ENCODE measurements at regions not wholly inside any gene's neighbourhood (a gene's known extent, or its start where the extent isn't known, plus 50 kb on each side); places are given as distances from the start of the nearest gene placed in this dataset.
"Not testable (repeated sequence)": the region's sequence is repeated elsewhere in the genome, so short reads cannot be mapped to it uniquely, and the experiment has no call there.

DNA sequence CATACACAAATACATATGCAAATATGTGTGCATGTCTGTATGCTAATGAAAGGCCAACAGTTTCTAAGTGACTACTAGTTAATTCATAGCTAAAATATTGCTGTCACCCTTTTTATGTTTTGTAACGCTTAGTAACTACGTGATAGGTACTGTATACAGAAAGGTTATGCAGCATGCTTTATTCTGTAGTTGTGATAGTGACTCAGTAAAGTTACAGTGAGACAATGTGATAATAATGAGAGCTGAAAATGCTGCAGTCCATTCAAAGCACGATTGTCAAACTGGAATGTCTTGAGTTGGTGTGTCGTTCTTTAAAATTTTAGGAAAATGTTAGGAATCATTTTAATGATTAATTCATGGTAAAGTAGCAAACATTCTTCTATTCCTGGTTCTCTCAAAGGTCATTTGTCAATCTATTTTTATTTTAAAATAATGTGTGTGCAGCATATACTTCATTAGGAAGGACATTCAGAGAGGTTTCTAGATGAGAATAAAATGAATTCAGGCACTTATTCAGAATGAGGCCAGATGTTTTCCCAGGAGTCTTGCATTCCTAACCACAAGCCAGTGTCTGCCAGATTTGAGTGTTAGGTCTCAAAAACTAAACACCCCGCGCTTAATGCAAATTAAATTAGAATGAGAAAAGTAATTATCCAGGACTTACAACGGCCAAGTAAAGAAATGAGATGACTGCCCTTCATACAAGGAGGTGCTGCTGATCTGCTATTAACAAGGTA is 408.8 kb upstream of the FZD8 start:
- DNase-seq (ENCODE audit: low read depth) = no peak

- no peak for DNase-seq (ENCODE audit: low read depth)
These were observed 406.7 kb upstream of the FZD8 start for GRCh38 chr10:36048780-36049179.

DNA sequence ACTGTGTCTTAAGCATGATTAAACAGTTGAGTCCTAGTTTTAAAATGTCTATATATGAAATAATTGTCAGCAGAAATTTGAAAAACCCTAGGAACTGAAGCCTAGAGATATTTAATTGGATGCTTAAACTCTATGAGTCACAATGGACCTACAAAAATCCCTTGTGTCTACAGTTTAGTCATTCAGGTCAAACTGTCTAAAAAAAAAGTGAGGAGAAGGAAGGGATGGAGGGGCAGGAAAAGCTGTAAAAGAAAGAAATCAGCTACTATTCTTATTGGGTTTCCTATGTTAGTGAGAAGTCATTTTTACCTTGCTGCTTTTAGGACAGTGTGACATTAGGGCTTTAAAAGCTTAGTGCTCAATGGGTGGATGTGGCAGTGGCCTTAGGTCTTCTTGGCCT is 406.1 kb upstream of the FZD8 start:
- DNase-seq (ENCODE audit: low read depth) = no peak

- no peak for DNase-seq (ENCODE audit: low read depth)
These were observed 400.0 kb upstream of the FZD8 start for GRCh38 chr10:36042135-36042534.

GRCh38 chr10:36038316-36038955 is 396.3 kb upstream of the FZD8 start:
- DNase-seq (ENCODE audit: low read depth) = no peak

DNA sequence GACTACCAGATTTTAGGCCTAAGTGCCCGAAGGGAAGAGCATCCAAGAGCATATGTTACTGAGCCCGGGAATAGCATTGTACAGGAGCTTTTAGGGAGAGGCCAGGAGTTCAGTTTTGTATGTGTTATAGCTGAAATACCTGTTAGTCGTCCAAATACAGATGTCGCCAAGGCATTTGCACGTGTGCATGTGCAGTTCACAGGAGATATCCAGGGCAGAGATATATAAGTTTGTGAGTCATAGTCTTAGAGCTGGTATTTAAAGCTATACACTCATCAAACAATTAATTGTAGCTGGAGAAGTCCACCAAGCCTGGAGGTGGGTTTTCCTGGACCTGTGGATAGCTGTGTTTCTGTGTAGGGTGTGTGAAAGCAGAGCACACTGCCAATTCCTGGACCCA is 394.0 kb upstream of the FZD8 start:
- no peak for DNase-seq (ENCODE audit: low read depth)

GRCh38 chr10:36033808-36034207 is 391.7 kb upstream of the FZD8 start:
- no peak for DNase-seq (ENCODE audit: low read depth)

GRCh38 chr10:36030516-36030915 is 388.4 kb upstream of the FZD8 start:
- DNase-seq (ENCODE audit: low read depth) = no peak

DNA sequence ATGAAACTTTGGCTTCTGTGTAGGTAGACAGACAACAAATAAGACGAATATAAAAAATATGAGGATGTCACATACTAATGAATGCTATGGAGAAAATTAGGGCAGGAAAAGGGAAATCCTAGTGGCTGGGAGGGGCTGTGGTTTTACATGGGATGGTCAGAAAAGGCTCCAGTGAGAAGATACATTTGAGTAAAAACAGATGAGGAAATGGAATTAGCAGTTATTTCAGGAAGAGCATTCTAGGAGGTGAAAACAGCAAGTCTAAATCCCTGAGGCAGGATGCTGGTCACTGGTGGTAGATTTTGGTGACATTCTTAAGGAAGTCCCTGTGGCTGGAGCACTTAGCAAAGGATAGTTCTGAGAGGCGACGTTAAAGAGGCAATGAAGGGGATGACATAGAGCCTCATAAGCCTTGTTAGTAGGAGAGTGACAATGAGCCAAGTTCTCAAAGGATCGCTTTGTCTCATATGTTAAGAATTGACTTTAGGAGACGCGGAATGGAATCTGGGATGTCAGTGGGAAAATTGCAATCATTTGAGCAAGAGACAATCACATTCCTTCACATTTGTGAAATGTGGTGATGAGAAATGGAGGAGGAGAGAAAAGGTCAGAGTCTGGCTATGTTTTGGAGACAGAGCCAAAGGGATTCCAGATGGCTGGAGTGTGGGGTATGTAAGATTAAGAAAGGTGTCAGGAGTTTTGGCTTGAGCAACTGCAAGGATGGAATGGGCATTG is 384.7 kb upstream of the FZD8 start:
- peak; percentile 18 for DNase-seq (ENCODE audit: low read depth)

DNA sequence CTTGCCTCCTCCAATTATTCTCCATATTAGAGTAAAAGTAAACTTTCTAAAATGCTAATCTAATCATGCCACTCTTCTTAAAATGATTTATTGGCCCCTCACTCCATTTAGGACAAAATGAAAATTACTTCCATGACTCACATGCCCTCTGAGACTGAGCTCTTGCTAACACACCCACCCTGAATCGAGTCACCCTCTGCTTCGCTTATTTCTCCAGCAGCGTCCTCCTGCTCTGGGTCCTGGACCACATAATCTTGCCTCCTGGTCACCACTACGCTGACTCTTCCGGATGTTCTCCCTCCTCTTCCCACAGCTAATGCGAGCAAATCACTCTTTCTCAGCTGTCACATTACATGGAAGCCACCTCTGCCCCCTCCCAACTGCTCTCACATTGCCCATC is 384.0 kb upstream of the FZD8 start:
- DNase-seq (ENCODE audit: low read depth) = peak; percentile 1

- DNase-seq (ENCODE audit: low read depth) = peak; percentile 73
These were observed 381.8 kb upstream of the FZD8 start for GRCh38 chr10:36023939-36024338.

- DNase-seq (ENCODE audit: low read depth) = no peak
These were observed 379.0 kb upstream of the FZD8 start for GRCh38 chr10:36021096-36021495.

- no peak for DNase-seq (ENCODE audit: low read depth)
These were observed 377.7 kb upstream of the FZD8 start for GRCh38 chr10:36019749-36020148.

GRCh38 chr10:36018996-36019395 is 376.9 kb upstream of the FZD8 start:
- DNase-seq (ENCODE audit: low read depth) = no peak

- no peak for DNase-seq (ENCODE audit: low read depth)
These were observed 375.0 kb upstream of the FZD8 start for GRCh38 chr10:36017137-36017536.

GRCh38 chr10:36007369-36007768 is 365.3 kb upstream of the FZD8 start:
- DNase-seq (ENCODE audit: low read depth) = no peak

- DNase-seq (ENCODE audit: low read depth) = no peak
These were observed 361.6 kb upstream of the FZD8 start for GRCh38 chr10:36003688-36004087.

DNA sequence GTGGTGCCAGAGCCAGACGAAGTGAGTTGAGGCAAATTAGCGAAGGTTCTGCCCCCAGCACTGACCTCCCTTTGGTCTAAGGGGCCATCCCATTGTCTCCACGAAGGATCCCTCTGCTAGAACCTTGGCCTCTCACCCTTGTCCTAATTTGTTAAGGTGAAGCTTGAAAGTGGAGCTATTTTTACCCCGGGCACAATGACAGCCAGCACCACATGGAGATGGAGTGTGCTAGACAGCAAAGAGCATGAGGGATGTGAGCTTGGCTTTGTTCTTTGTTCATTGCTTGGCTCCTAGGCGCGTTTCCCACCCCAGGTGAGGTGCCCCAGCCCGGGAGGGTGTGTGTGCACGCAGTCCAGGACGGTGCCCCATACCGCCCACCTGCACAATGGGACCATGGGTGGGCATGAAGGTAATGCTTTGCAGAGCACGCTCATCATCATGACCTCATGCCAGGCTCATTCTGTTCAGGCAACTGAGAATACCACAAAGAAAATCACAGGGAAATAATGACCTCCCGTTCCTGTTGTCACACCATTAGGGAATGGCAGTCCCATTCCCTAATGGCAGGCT is 361.0 kb upstream of the FZD8 start:
- DNase-seq (ENCODE audit: low read depth) = no peak

- no peak for DNase-seq (ENCODE audit: low read depth)
These were observed 360.3 kb upstream of the FZD8 start for GRCh38 chr10:36002445-36002844.

DNA sequence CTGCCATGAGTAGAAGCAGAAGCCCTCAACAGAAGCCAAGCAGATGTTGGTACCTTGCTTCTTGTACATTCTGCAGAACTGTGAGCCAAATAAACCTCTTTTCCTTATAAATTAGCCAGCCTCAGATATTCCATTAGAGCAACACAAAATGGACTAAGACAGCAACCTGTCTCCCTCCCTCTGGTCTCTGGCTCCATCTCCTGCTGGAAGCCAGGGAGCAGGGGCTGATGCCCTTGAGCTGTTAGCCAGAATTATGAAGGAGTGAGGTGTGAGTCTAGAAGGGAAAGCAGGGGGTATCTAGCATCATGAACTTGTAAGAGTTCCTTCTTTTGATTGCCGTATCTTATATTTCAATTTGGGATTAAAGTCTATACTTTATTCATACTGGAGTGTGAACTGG is 358.7 kb upstream of the FZD8 start:
- DNase-seq (ENCODE audit: low read depth) = not testable (repeated sequence)

DNA sequence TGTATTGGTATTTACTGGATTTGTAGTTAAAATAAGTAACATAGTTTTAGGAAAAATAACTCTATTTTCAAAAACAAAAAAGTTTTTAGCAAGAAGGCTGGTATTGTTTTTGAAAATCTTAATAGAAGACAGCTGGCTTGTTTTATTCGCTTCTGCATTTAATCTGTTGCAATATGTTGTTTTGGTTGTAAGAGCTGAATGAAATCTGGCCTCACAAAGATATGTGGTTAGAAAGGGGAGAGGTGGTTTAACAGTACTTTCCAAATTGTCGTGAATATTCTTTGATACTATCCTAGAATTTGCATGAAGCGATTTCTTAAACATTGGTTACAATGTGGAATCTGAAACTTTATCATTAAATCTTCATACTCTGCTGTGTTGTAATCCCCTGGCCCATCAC is 355.9 kb upstream of the FZD8 start:
- DNase-seq (ENCODE audit: low read depth) = peak; percentile 2

- no peak for DNase-seq (ENCODE audit: low read depth)
These were observed 353.4 kb upstream of the FZD8 start for GRCh38 chr10:35995485-35995884.

Measured in GM04504 (cell line).